ENCODE measurements at regions not wholly inside any gene's neighbourhood (a gene's known extent, or its start where the extent isn't known, plus 50 kb on each side); places are given as distances from the start of the nearest gene placed in this dataset.

DNA sequence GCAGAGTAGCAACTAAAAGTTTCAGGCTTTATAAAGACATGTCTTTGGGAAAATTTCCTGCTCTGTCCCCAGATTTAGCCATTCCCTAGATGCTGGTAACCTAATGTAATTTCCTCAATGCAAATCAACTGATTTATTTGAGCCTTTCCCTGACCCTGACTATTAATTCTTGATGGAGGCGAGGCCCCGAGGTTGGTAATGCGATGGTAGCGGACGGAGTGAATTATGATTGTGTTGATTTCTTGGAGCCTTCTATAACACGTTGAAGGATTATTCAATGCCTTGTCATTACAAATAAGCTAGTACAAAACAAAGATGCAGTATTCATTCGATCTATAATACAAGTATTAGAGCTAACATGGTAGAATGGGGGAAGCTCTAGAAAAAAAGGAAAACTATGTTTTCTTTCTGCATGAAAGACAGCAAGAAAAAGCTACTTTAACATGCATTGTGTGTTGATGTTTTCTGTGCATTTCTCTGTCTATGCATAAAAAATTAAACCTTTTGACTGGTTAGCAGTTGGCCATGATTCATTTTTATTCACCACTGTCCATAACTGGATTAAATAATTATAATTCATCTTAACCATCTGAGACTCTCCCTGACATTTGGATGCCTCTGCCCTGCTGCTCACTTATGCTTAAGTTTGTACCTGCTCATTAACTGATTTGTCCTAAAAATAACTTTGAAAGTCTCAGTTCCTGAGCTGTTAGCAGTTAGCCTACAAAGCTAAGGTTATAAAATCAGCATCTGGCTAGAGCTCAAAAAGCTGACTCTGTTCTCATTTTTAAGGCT is 490.2 kb upstream of the NUDT12 start:
- no peak for TF ChIP-seq SUZ12 (IDR thresholded peaks at IDR 0.05)
- TF ChIP-seq ELF4 (IDR thresholded peaks at IDR 0.05) = no peak
- TF ChIP-seq HDGF (IDR thresholded peaks at IDR 0.05; ENCODE audit: borderline replicate concordance) = no peak
- TF ChIP-seq, protein P1, sequence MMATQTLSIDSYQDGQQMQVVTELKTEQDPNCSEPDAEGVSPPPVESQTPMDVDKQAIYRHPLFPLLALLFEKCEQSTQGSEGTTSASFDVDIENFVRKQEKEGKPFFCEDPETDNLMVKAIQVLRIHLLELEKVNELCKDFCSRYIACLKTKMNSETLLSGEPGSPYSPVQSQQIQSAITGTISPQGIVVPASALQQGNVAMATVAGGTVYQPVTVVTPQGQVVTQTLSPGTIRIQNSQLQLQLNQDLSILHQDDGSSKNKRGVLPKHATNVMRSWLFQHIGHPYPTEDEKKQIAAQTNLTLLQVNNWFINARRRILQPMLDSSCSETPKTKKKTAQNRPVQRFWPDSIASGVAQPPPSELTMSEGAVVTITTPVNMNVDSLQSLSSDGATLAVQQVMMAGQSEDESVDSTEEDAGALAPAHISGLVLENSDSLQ (IDR thresholded peaks at IDR 0.05) = no peak
- TF ChIP-seq TARDBP (IDR thresholded peaks at IDR 0.05) = no peak
- TF ChIP-seq ZNF384 (IDR thresholded peaks at IDR 0.05) = no peak
- TF ChIP-seq BHLHE40 (IDR thresholded peaks at IDR 0.05; ENCODE audit: borderline replicate concordance) = no peak
- TF ChIP-seq FOXK2 (IDR thresholded peaks at IDR 0.05) = no peak
- TF ChIP-seq ARNT (IDR thresholded peaks at IDR 0.05) = no peak
- TF ChIP-seq FOXM1 (IDR thresholded peaks at IDR 0.05; ENCODE audit: borderline replicate concordance) = no peak
- no peak for TF ChIP-seq NFRKB (IDR thresholded peaks at IDR 0.05)

All from HEK293T (cell line).